ENCODE measurements at regions not wholly inside any gene's neighbourhood (a gene's known extent, or its start where the extent isn't known, plus 50 kb on each side); places are given as distances from the start of the nearest gene placed in this dataset.

DNA sequence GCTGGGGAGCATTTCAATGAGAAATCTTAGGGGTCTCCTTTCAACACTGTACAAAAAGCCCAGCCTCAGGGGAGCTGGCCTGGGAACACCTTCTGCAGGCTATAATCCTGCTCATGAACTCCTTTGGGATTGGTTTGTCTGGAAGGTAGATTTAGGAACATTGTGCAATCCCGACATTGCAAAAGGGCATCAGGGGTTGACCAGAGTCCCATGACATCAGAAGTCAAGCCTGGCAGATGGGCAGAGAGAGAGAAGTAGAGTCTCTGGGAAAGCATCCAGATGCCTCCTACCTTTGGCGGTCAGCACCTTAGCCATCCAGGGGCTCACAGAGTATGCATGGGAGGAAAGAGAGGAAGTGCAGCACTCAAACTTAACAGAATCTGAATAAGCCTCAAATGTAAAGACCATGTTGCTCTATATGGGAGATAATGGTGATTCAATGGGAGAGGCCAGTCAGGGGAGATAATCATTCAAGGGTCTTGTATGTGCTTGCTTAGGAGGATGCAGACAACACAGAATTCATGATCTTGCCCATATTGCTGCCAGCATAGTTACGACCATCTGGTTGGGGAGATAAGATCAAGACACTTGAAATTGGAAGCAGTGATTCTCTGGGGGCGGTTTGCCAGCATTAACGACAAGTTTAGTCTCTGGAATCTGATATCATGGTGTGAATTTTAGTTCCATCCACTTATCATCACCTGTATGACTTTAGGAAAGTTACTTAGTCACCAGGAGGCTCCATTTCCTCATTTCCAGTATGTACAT lies 58.3 kb upstream of the UPP2 start:
- ATAC-seq (no peak), DNase-seq (no peak)
- peak overlapping the region in 1 of 2 donors; percentile 58 for H3K27ac ChIP-seq
- intact Hi-C loops (cut with DNase I), result no loop called here
- no peak for TF ChIP-seq CTCF (IDR thresholded peaks at IDR 0.05)
- H3K4me1 ChIP-seq, result peaks cover 0 to 16% of the 10 kb centered on the region in 2 donors
- no peaks in the 10 kb centered on the region for H3K27me3 ChIP-seq
- no peaks in the 10 kb centered on the region for H3K36me3 ChIP-seq
- no peak overlapping the region for H3K4me3 ChIP-seq
- no peaks in the 10 kb centered on the region for H3K9me3 ChIP-seq

DNA sequence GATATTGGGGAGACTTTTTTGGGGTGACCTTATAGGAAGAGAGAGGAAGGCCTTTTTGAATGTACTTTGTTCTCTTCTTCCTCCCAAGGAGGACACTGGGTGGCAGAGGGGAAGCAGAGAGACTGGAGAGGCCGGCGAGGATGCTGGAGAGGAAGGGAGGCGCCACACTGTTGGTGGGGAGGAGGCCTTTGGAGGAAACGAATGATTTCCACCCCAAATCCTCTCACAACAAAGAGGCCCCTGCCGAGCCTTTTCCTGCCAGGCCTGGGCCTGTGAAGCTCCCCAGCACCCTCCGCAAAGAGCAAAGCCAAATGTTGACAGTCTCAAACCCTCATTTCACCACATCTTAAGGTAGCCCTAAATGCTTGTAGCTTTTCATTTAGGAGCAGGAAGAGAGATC lies 59.0 kb upstream of the UPP2 start:
- Histone ChIP-seq H3K27me3 (no peaks in the 10 kb centered on the region), H3K4me3 (no peak overlapping the region), H3K4me1 (peaks cover 0 to 16% of the 10 kb centered on the region in 2 donors), H3K9me3 (no peaks in the 10 kb centered on the region), H3K27ac (peak overlapping the region in 1 of 2 donors; percentile 58), H3K36me3 (no peaks in the 10 kb centered on the region)
- intact Hi-C loops (cut with DNase I), result no loop called here
- TF ChIP-seq CTCF (IDR thresholded peaks at IDR 0.05), result no peak
- ATAC-seq (no peak), DNase-seq (no peak)

GRCh38 chr2:158042245-158042644 lies 59.4 kb upstream of the UPP2 start:
- peaks cover 0 to 16% of the 10 kb centered on the region in 2 donors for H3K4me1 ChIP-seq
- intact Hi-C loops (cut with DNase I), result no loop called here
- H3K9me3 ChIP-seq, result no peaks in the 10 kb centered on the region
- DNase-seq, result no peak
- peak overlapping the region in 1 of 2 donors; percentile 58 for H3K27ac ChIP-seq
- ATAC-seq, result no peak
- H3K4me3 ChIP-seq, result no peak overlapping the region
- TF ChIP-seq CTCF (IDR thresholded peaks at IDR 0.05), result no peak
- no peaks in the 10 kb centered on the region for H3K36me3 ChIP-seq
- H3K27me3 ChIP-seq, result no peaks in the 10 kb centered on the region

GRCh38 chr2:158041400-158041799 lies 60.3 kb upstream of the UPP2 start:
- no peak overlapping the region for H3K27ac ChIP-seq
- no peaks in the 10 kb centered on the region for H3K9me3 ChIP-seq
- peaks cover 0 to 13% of the 10 kb centered on the region in 2 donors for H3K4me1 ChIP-seq
- DNase-seq (no peak), ATAC-seq (no peak)
- H3K27me3 ChIP-seq, result no peaks in the 10 kb centered on the region
- no peak overlapping the region for H3K4me3 ChIP-seq
- H3K36me3 ChIP-seq, result no peaks in the 10 kb centered on the region
- no peak for TF ChIP-seq CTCF (IDR thresholded peaks at IDR 0.05)
- intact Hi-C loops (cut with DNase I), result no loop called here

DNA sequence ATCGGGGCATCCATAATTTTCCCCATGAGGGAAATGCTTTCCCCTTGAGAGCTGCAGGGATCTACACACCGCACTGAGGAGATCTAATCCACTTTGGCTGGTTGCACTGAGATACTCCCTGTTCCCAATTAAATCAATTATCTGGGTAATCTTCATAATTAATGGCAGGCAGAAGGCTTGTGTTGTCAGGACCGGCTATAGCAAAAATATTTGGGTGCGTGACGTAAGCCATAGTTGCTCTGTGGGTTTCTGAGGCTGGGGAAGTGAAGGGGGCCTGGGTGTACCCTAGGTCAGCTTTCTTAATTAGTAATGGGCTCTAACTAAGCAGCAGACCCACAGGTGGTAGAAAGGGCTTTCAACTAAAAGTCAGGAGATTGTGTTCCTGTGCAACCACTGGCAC lies 62.8 kb upstream of the UPP2 start:
- Histone ChIP-seq H3K27me3 (no peaks in the 10 kb centered on the region), H3K27ac (no peak overlapping the region), H3K9me3 (no peaks in the 10 kb centered on the region), H3K4me3 (no peak overlapping the region), H3K36me3 (no peaks in the 10 kb centered on the region), H3K4me1 (peaks cover 0 to 6% of the 10 kb centered on the region in 2 donors)
- DNase-seq, result no peak
- no peak for TF ChIP-seq CTCF (IDR thresholded peaks at IDR 0.05)
- ATAC-seq, result no peak
- intact Hi-C loops (cut with DNase I), result no loop called here

Data from left lung (tissue), 4 donors.